MCF 10A (cell line): ENCODE measurements at regions not wholly inside any gene's neighbourhood (a gene's known extent, or its start where the extent isn't known, plus 50 kb on each side); places are given as distances from the start of the nearest gene placed in this dataset.

Source experiments
- BruUV-seq: library from RNA; stranded (reverse); fragments of 400-500 nt; replicated peaks from 2 replicates; lab custom pipeline; 2021; lab: Mats Ljungman, UMichigan
- CTCF ChIA-PET: fragments of 300-600 bp; sonication (Branson Sonifier 250); formaldehyde crosslinking; extraction: SDS; loops from one replicate; lab custom pipeline; 2021; ENCODE audit warnings: antibody characterized with exemption, inconsistent platforms; lab: Yijun Ruan, JAX
- POLR2A ChIA-PET: fragments of 300-600, 350-650 bp; sonication (Branson Sonifier 250); formaldehyde crosslinking; extraction: SDS; loops from one replicate; lab custom pipeline; 2020; ENCODE audit warnings: antibody characterized with exemption, inconsistent platforms; lab: Yijun Ruan, JAX
- DNase-seq: peaks from one replicate; pipeline ENCODE4 v3.0.0-alpha.2; 2018; ENCODE audit not compliant: unreplicated experiment
- H3K27ac Mint-ChIP-seq: one replicate; pipeline ENCODE4 v1.8.0; 2022; ENCODE audit warnings: mild to moderate bottlenecking, low read depth, mixed read lengths; ENCODE audit not compliant: unreplicated experiment
- H3K27me3 Mint-ChIP-seq: one replicate; pipeline ENCODE4 v1.8.0; 2022; ENCODE audit warnings: mixed read lengths; ENCODE audit not compliant: insufficient read depth, unreplicated experiment
- H3K36me3 Mint-ChIP-seq: one replicate; pipeline ENCODE4 v1.8.0; 2022; ENCODE audit warnings: mild to moderate bottlenecking, moderate library complexity, mixed read lengths; ENCODE audit not compliant: insufficient read depth, unreplicated experiment
- H3K4me1 Mint-ChIP-seq: one replicate; pipeline ENCODE4 v1.8.0; 2022; ENCODE audit warnings: mixed read lengths; ENCODE audit not compliant: insufficient read depth, unreplicated experiment
- H3K4me3 Mint-ChIP-seq: one replicate; pipeline ENCODE4 v1.8.0; 2022; ENCODE audit warnings: mild to moderate bottlenecking, moderate library complexity, mixed read lengths; ENCODE audit not compliant: unreplicated experiment
- H3K9me3 Mint-ChIP-seq: one replicate; pipeline ENCODE4 v1.8.0; 2022; ENCODE audit warnings: mixed read lengths; ENCODE audit not compliant: unreplicated experiment
- CTCF ChIP-seq: fragments of 200-600 bp; IDR thresholded peaks from one replicate; pipeline ENCODE4 v1.8.0; 2022; ENCODE audit warnings: antibody characterized with exemption, mild to moderate bottlenecking; ENCODE audit not compliant: unreplicated experiment
- intact Hi-C: fragments of 100-400 bp; cut with micrococcal nuclease; formaldehyde crosslinking; loops from 2 replicates; pipeline ENCODE4 v1.14.1; 2022

GRCh38 chr18:22484471-22484870 is 66.8 kb upstream of the CTAGE1 start:
- Mint-ChIP-seq H3K27ac (no peak overlapping the region), H3K9me3 (no peaks in the 10 kb centered on the region), H3K4me3 (no peak overlapping the region), H3K36me3 (no peaks in the 10 kb centered on the region), H3K27me3 (no peaks in the 10 kb centered on the region), H3K4me1 (peaks cover 33% of the 10 kb centered on the region)
- DNase-seq = no peak
- ChIA-PET POLR2A (interaction anchor here (1.5 kb wide), 1 partner anchor 9 kb away, joined by 4 read pairs; no protein-coding TSS in a partner anchor), CTCF (no interaction called here)
- BruUV-seq = no TSS peak
- intact Hi-C loops = no loop called here
- no peak for TF ChIP-seq CTCF

- no peaks in the 10 kb centered on the region for H3K36me3 Mint-ChIP-seq
- TF ChIP-seq CTCF = no peak
- peaks cover 33% of the 10 kb centered on the region for H3K4me1 Mint-ChIP-seq
- H3K9me3 Mint-ChIP-seq = no peaks in the 10 kb centered on the region
- no peak overlapping the region for H3K4me3 Mint-ChIP-seq
- DNase-seq = peak; percentile 81
- intact Hi-C loops = no loop called here
- H3K27ac Mint-ChIP-seq = peak overlapping the region; percentile 62
- CTCF ChIA-PET = no interaction called here
- no TSS peak for BruUV-seq
- H3K27me3 Mint-ChIP-seq = no peaks in the 10 kb centered on the region
- POLR2A ChIA-PET = interaction anchor here (0.6 to 3.8 kb wide), 2 partner anchors 19 to 141 kb away, joined by 3 to 17 read pairs; no protein-coding TSS in a partner anchor
Measured at GRCh38 chr18:22485808-22486244, 68.1 kb upstream of the CTAGE1 start.

GRCh38 chr18:22486667-22487066 is 69.0 kb upstream of the CTAGE1 start:
- H3K4me3 Mint-ChIP-seq = no peak overlapping the region
- H3K36me3 Mint-ChIP-seq = no peaks in the 10 kb centered on the region
- intact Hi-C loops = no loop called here
- no peaks in the 10 kb centered on the region for H3K27me3 Mint-ChIP-seq
- H3K27ac Mint-ChIP-seq = peak overlapping the region; percentile 62
- peaks cover 33% of the 10 kb centered on the region for H3K4me1 Mint-ChIP-seq
- CTCF ChIA-PET = interaction anchor here (0.6 kb wide), 1 partner anchor 66 kb away, joined by 3 read pairs; no protein-coding TSS in a partner anchor
- BruUV-seq = no TSS peak
- H3K9me3 Mint-ChIP-seq = no peaks in the 10 kb centered on the region
- no peak for TF ChIP-seq CTCF
- no peak for DNase-seq
- POLR2A ChIA-PET = interaction anchor here (0.6 to 3.8 kb wide), 2 partner anchors 20 to 140 kb away, joined by 3 to 17 read pairs; no protein-coding TSS in a partner anchor

GRCh38 chr18:22488554-22488953 is 70.8 kb upstream of the CTAGE1 start:
- intact Hi-C loops = no loop called here
- DNase-seq = peak; percentile 20
- peaks cover 33% of the 10 kb centered on the region for H3K4me1 Mint-ChIP-seq
- ChIA-PET POLR2A (interaction anchor here (0.5 to 3.8 kb wide), 3 partner anchors 10 to 407 kb away, joined by 3 to 17 read pairs (median 4); no protein-coding TSS in a partner anchor), CTCF (interaction anchor here (1.4 kb wide), 1 partner anchor 18 kb away, joined by 4 read pairs; no protein-coding TSS in a partner anchor)
- no peaks in the 10 kb centered on the region for H3K36me3 Mint-ChIP-seq
- BruUV-seq = no TSS peak
- no peak for TF ChIP-seq CTCF
- H3K27ac Mint-ChIP-seq = no peak overlapping the region
- H3K27me3 Mint-ChIP-seq = no peaks in the 10 kb centered on the region
- no peaks in the 10 kb centered on the region for H3K9me3 Mint-ChIP-seq
- no peak overlapping the region for H3K4me3 Mint-ChIP-seq
